Esophagus squamous epithelium (tissue), 4 donors: ENCODE measurements at regions not wholly inside any gene's neighbourhood (a gene's known extent, or its start where the extent isn't known, plus 50 kb on each side); places are given as distances from the start of the nearest gene placed in this dataset.

Experiments
- POLR2A ChIP-seq, 4 donors: fragments of 450-650 bp; IDR thresholded peaks; one replicate each; pipeline ENCODE4 v1.6.1; 2017; ENCODE audit warnings: antibody characterized with exemption in 4 of 4, mild to moderate bottlenecking in 4 of 4, moderate library complexity in 3 of 4
- TF ChIP-seq, protein P1 (sequence below), 6 experiments: fragments of 450-650 bp in 4 of 6; fragments of 200-600 bp in 2 of 6; sonication (generic) in 2 of 6; IDR thresholded peaks; one replicate each; pipeline ENCODE4 v1.5.1; 2016 to 2019; ENCODE audit warnings: antibody characterized with exemption in 6 of 6, mild to moderate bottlenecking in 4 of 6, moderate library complexity in 4 of 6

DNA sequence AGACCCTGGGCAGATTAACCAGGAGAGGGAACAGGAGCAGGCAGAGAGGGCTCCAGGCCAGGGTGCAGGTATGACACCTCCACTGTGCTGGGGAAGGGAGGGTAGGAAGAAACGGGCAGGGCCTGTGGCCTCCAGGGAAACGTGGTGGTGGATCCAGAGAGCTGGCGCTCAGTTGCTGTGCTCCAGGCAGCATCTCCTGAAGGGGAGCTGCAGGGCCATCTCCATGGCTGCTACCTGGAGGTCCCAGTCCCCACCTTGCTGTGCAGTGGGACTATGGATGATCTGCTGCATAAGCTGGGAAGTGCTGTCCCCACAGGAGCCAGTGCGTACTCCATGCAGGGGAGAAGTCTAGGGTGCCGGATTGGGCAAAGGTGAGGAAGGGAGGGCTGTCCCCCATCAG is 125.9 kb upstream of the RUNX3 start:
- TF ChIP-seq, protein P1, sequence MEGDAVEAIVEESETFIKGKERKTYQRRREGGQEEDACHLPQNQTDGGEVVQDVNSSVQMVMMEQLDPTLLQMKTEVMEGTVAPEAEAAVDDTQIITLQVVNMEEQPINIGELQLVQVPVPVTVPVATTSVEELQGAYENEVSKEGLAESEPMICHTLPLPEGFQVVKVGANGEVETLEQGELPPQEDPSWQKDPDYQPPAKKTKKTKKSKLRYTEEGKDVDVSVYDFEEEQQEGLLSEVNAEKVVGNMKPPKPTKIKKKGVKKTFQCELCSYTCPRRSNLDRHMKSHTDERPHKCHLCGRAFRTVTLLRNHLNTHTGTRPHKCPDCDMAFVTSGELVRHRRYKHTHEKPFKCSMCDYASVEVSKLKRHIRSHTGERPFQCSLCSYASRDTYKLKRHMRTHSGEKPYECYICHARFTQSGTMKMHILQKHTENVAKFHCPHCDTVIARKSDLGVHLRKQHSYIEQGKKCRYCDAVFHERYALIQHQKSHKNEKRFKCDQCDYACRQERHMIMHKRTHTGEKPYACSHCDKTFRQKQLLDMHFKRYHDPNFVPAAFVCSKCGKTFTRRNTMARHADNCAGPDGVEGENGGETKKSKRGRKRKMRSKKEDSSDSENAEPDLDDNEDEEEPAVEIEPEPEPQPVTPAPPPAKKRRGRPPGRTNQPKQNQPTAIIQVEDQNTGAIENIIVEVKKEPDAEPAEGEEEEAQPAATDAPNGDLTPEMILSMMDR (IDR thresholded peaks at IDR 0.05) = no peak
- TF ChIP-seq POLR2A (IDR thresholded peaks at IDR 0.05) = no peak
